Panc1 (cell line): ENCODE measurements at regions not wholly inside any gene's neighbourhood (a gene's known extent, or its start where the extent isn't known, plus 50 kb on each side); places are given as distances from the start of the nearest gene placed in this dataset.

Source experiments
- ATAC-seq: fragments of 200-7000 bp; cut with Tn5 transposase; 2 replicates; pipeline ENCODE4 v1.9.1; 2020; ENCODE audit warnings: mild to moderate bottlenecking, moderate library complexity
- BruUV-seq: library from RNA; stranded (reverse); fragments of 400-500 nt; replicated peaks from 2 replicates; lab custom pipeline; 2021; lab: Mats Ljungman, UMichigan
- CTCF ChIA-PET: fragments of 300-600 bp; sonication (Branson Sonifier 250); formaldehyde crosslinking; loops from one replicate; lab custom pipeline; 2022; ENCODE audit warnings: antibody characterized with exemption; lab: Charles Lee
- POLR2A ChIA-PET: fragments of 300-600 bp; sonication (Branson Sonifier 250); formaldehyde crosslinking; loops from one replicate; lab custom pipeline; 2022; ENCODE audit warnings: antibody characterized with exemption; lab: Charles Lee
- DNase-seq: peaks from one replicate; pipeline ENCODE4 v3.0.0-alpha.2; 2010; ENCODE audit warnings: low read depth, low spot score
- H3K27ac ChIP-seq: 2 replicates; pipeline ENCODE4 v1.5.1; 2011; ENCODE audit warnings: mild to moderate bottlenecking, low read length, inconsistent platforms
- H3K27me3 ChIP-seq: fragments of 200-500 bp; sonication (Bioruptor generic); 2 replicates; pipeline ENCODE4 v1.6.0; 2014; ENCODE audit warnings: low read length, inconsistent platforms; ENCODE audit not compliant: control insufficient read depth, insufficient read depth
- H3K36me3 ChIP-seq: fragments of 200-500 bp; sonication (Bioruptor generic); 2 replicates; pipeline ENCODE4 v1.5.1; 2014; ENCODE audit warnings: inconsistent platforms, mild to moderate bottlenecking, low read length, moderate library complexity; ENCODE audit not compliant: control insufficient read depth, insufficient read depth
- H3K4me1 ChIP-seq: 2 replicates; pipeline ENCODE4 v1.5.1; 2011; ENCODE audit warnings: inconsistent platforms, mild to moderate bottlenecking, low read length, moderate library complexity; ENCODE audit not compliant: control insufficient read depth, insufficient read depth
- H3K4me3 ChIP-seq, 2 experiments: 2 replicates each; pipeline ENCODE4 v1.5.1; 2011 to 2012; ENCODE audit warnings: low read depth in 2 of 2, low read length in 2 of 2, mild to moderate bottlenecking in 2 of 2, inconsistent platforms in 1 of 2, moderate library complexity in 1 of 2
- H3K9me3 ChIP-seq: fragments of 200-500 bp; sonication (Bioruptor generic); 2 replicates; pipeline ENCODE4 v1.5.1; 2014; ENCODE audit warnings: low read depth, mild to moderate bottlenecking, inconsistent platforms, low read length, moderate library complexity; ENCODE audit not compliant: control insufficient read depth, insufficient read depth
- CTCF ChIP-seq: fragments of 450-650 bp; IDR thresholded peaks from 2 replicates; pipeline ENCODE4 v1.5.1; 2017; ENCODE audit warnings: mild to moderate bottlenecking
- POLR2AphosphoS5 ChIP-seq: IDR thresholded peaks from 2 replicates; pipeline ENCODE4 v1.6.1; 2012; ENCODE audit warnings: mild to moderate bottlenecking, low read depth, low read length, moderate library complexity
- REST ChIP-seq, 2 experiments: IDR thresholded peaks; 2 replicates each; pipeline ENCODE4 v1.6.1; 2011 to 2012; ENCODE audit warnings: low read depth in 2 of 2, control low read depth in 1 of 2, low read length in 1 of 2, mild to moderate bottlenecking in 1 of 2, moderate library complexity in 1 of 2; ENCODE audit not compliant: insufficient read depth in 1 of 2
- SIN3A ChIP-seq: IDR thresholded peaks from 2 replicates; pipeline ENCODE4 v1.6.1; 2012; ENCODE audit warnings: low read depth, mild to moderate bottlenecking, low read length, moderate library complexity, borderline replicate concordance; ENCODE audit not compliant: insufficient read depth
- TCF7L2 ChIP-seq: IDR thresholded peaks from 2 replicates; pipeline ENCODE4 v1.6.1; 2011; ENCODE audit warnings: mild to moderate bottlenecking, low read depth, low read length, inconsistent platforms
- in situ Hi-C: cut with HindIII; loops from 2 replicates; pipeline ENCODE4 v1.10.0; 2016; ENCODE audit warnings: low sequenced_read_pairs, low pct_unique_long_range_greater_than_20kb
- intact Hi-C: fragments of 100-400 bp; cut with micrococcal nuclease; formaldehyde crosslinking; loops from one replicate; pipeline ENCODE4 v1.10.0; 2022; ENCODE audit not compliant: unreplicated experiment

- ChIA-PET CTCF (no interaction called here), POLR2A (no interaction called here)
- ATAC-seq (no peak), DNase-seq (no peak)
- intact Hi-C loops (no loop called here), in situ Hi-C loops (no loop called here)
- Histone ChIP-seq H3K4me3 (no peak overlapping the region), H3K4me1 (no peaks in the 10 kb centered on the region), H3K9me3 (no peaks in the 10 kb centered on the region), H3K36me3 (no peaks in the 10 kb centered on the region), H3K27me3 (no peaks in the 10 kb centered on the region), H3K27ac (no peak overlapping the region)
- TF ChIP-seq SIN3A (no peak), CTCF (no peak), POLR2AphosphoS5 (no peak), REST (IDR thresholded peaks at IDR 0.05; ENCODE audit: insufficient read depth in 1 of 2, low read depth in 2 of 2, low read length in 1 of 2) (no peak), TCF7L2 (no peak)
- BruUV-seq = no TSS peak
Measured at GRCh38 chr7:85634951-85635350, 448.1 kb upstream of the SEMA3D start.

GRCh38 chr7:85630904-85631600 is 444.2 kb upstream of the SEMA3D start:
- BruUV-seq = no TSS peak
- ChIA-PET POLR2A (no interaction called here), CTCF (no interaction called here)
- no peaks in the 10 kb centered on the region for H3K27me3 ChIP-seq
- no peaks in the 10 kb centered on the region for H3K9me3 ChIP-seq
- in situ Hi-C loops = no loop called here
- no peaks in the 10 kb centered on the region for H3K36me3 ChIP-seq
- no peaks in the 10 kb centered on the region; the same call in 1 of the 2 replicates for H3K4me1 ChIP-seq
- DNase-seq = no peak
- H3K27ac ChIP-seq = no peak overlapping the region
- no peak for ATAC-seq
- no peak overlapping the region for H3K4me3 ChIP-seq
- TF ChIP-seq SIN3A (no peak), POLR2AphosphoS5 (no peak), CTCF (no peak)
- intact Hi-C loops = no loop called here
